MCF 10A (cell line): ENCODE measurements at regions not wholly inside any gene's neighbourhood (a gene's known extent, or its start where the extent isn't known, plus 50 kb on each side); places are given as distances from the start of the nearest gene placed in this dataset.

Experiments used
- BruUV-seq: library from RNA; stranded (reverse); fragments of 400-500 nt; replicated peaks from 2 replicates; lab custom pipeline; 2021; lab: Mats Ljungman, UMichigan
- CTCF ChIA-PET: fragments of 300-600 bp; sonication (Branson Sonifier 250); formaldehyde crosslinking; extraction: SDS; loops from one replicate; lab custom pipeline; 2021; ENCODE audit warnings: antibody characterized with exemption, inconsistent platforms; lab: Yijun Ruan, JAX
- POLR2A ChIA-PET: fragments of 300-600, 350-650 bp; sonication (Branson Sonifier 250); formaldehyde crosslinking; extraction: SDS; loops from one replicate; lab custom pipeline; 2020; ENCODE audit warnings: antibody characterized with exemption, inconsistent platforms; lab: Yijun Ruan, JAX
- DNase-seq: peaks from one replicate; pipeline ENCODE4 v3.0.0-alpha.2; 2018; ENCODE audit not compliant: unreplicated experiment
- H3K27ac Mint-ChIP-seq: one replicate; pipeline ENCODE4 v1.8.0; 2022; ENCODE audit warnings: mild to moderate bottlenecking, low read depth, mixed read lengths; ENCODE audit not compliant: unreplicated experiment
- H3K27me3 Mint-ChIP-seq: one replicate; pipeline ENCODE4 v1.8.0; 2022; ENCODE audit warnings: mixed read lengths; ENCODE audit not compliant: insufficient read depth, unreplicated experiment
- H3K36me3 Mint-ChIP-seq: one replicate; pipeline ENCODE4 v1.8.0; 2022; ENCODE audit warnings: mild to moderate bottlenecking, moderate library complexity, mixed read lengths; ENCODE audit not compliant: insufficient read depth, unreplicated experiment
- H3K4me1 Mint-ChIP-seq: one replicate; pipeline ENCODE4 v1.8.0; 2022; ENCODE audit warnings: mixed read lengths; ENCODE audit not compliant: insufficient read depth, unreplicated experiment
- H3K4me3 Mint-ChIP-seq: one replicate; pipeline ENCODE4 v1.8.0; 2022; ENCODE audit warnings: mild to moderate bottlenecking, moderate library complexity, mixed read lengths; ENCODE audit not compliant: unreplicated experiment
- H3K9me3 Mint-ChIP-seq: one replicate; pipeline ENCODE4 v1.8.0; 2022; ENCODE audit warnings: mixed read lengths; ENCODE audit not compliant: unreplicated experiment
- intact Hi-C: fragments of 100-400 bp; cut with micrococcal nuclease; formaldehyde crosslinking; loops from 2 replicates; pipeline ENCODE4 v1.14.1; 2022
- TF ChIP-seq, protein P1 (sequence below): fragments of 200-600 bp; IDR thresholded peaks from one replicate; pipeline ENCODE4 v1.8.0; 2022; ENCODE audit warnings: antibody characterized with exemption, mild to moderate bottlenecking; ENCODE audit not compliant: unreplicated experiment

DNA sequence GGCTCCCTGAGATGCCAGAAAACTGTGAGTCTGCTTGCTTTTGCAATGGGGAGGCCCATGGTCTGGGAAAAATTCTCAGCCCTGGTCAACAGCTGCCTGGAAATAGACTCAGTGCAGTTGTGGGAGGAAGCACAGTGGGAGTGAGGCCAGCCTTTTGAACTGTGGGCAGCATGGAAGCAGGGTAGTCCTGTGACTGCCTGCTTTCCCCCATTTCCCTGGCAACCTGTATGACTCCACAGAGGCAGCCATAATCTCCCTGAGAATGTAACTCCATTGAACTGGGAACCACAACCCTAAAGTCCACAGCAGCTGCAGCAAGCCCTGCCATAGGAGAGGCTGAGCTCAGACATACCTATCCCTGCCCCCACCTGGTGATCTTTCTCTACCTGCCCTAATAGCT lies 494.6 kb upstream of the FAT3 start:
- POLR2A ChIA-PET, result no interaction called here

DNA sequence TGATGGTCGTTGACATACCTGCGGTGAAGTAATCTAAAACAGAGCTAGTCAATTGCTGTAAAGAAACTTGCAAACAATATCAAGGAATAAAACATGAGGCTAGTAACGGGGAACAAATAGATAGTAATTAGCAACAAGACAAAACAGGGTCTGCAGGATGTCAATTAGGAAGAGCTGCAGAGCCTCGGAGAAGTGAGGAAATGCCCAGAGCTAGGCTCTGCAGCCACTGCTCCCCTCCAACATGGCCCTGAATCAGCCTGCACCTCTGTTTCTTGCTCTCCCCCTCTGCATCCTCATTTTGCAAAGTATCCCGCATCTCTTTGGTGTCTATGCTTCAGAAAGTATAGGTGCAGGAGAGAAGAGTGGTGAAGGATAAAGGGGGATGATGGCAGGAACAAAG lies 507.4 kb upstream of the FAT3 start:
- H3K27ac Mint-ChIP-seq, result no peak overlapping the region
- intact Hi-C loops, result no loop called here
- no peaks in the 10 kb centered on the region for H3K4me1 Mint-ChIP-seq
- ChIA-PET POLR2A (no interaction called here), CTCF (no interaction called here)
- TF ChIP-seq, protein P1, sequence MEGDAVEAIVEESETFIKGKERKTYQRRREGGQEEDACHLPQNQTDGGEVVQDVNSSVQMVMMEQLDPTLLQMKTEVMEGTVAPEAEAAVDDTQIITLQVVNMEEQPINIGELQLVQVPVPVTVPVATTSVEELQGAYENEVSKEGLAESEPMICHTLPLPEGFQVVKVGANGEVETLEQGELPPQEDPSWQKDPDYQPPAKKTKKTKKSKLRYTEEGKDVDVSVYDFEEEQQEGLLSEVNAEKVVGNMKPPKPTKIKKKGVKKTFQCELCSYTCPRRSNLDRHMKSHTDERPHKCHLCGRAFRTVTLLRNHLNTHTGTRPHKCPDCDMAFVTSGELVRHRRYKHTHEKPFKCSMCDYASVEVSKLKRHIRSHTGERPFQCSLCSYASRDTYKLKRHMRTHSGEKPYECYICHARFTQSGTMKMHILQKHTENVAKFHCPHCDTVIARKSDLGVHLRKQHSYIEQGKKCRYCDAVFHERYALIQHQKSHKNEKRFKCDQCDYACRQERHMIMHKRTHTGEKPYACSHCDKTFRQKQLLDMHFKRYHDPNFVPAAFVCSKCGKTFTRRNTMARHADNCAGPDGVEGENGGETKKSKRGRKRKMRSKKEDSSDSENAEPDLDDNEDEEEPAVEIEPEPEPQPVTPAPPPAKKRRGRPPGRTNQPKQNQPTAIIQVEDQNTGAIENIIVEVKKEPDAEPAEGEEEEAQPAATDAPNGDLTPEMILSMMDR, result no peak
- H3K9me3 Mint-ChIP-seq, result no peaks in the 10 kb centered on the region
- no peaks in the 10 kb centered on the region for H3K27me3 Mint-ChIP-seq
- no peak for DNase-seq
- BruUV-seq, result no TSS peak
- H3K36me3 Mint-ChIP-seq, result no peaks in the 10 kb centered on the region
- no peak overlapping the region for H3K4me3 Mint-ChIP-seq

More for the DNA sequence above, 494.6 kb upstream of the FAT3 start:
- TF ChIP-seq, protein P1, result no peak
- H3K27me3 Mint-ChIP-seq, result no peaks in the 10 kb centered on the region
- no peak for DNase-seq
- no peak overlapping the region for H3K27ac Mint-ChIP-seq
- BruUV-seq, result no TSS peak
- H3K9me3 Mint-ChIP-seq, result no peaks in the 10 kb centered on the region
- intact Hi-C loops, result no loop called here
- CTCF ChIA-PET, result interaction anchor here (0.6 kb wide), 2 partner anchors 275 to 867 kb away, joined by 3 read pairs; no protein-coding TSS in a partner anchor
- no peaks in the 10 kb centered on the region for H3K4me1 Mint-ChIP-seq
- no peaks in the 10 kb centered on the region for H3K36me3 Mint-ChIP-seq
- no peak overlapping the region for H3K4me3 Mint-ChIP-seq

DNA sequence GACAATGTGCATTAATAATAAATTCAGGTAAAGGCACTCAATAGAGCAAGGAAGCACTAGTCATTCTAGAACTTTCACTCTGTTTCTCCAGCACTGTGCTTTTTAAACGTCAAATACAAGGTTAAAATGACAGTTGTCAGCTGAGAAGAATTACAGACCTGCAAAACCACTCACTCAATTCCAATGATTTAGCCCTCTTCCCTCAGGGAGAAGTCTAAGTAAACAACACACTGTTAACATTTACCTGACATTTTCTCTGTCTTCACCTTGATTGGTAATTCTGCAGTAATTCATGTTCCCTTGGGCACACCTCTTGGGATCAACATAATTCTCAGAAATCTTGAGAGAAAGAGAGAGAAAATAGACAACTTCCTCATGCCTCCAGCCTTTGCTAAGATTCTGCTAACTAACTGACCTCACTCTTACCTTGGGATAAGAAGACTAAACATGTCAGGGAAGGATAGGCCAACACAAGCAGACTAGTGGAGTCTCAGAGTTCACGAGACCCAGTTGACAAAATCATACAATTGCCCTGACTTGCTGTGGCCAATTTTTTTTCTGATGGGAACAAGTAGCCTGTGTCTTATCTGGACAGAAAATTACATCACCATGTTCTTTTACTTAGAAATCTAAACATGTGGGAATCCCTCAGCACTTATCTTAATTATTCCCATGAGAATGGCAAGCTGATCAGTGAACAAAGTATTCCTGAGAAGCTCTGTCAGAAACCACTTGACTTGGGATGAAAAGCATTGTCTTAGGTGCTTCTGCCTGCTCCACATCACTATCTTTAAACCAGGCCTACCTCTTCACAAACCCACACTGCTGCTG lies 516.8 kb upstream of the FAT3 start:
- TF ChIP-seq, protein P1, result no peak
- H3K27me3 Mint-ChIP-seq, result no peaks in the 10 kb centered on the region

DNA sequence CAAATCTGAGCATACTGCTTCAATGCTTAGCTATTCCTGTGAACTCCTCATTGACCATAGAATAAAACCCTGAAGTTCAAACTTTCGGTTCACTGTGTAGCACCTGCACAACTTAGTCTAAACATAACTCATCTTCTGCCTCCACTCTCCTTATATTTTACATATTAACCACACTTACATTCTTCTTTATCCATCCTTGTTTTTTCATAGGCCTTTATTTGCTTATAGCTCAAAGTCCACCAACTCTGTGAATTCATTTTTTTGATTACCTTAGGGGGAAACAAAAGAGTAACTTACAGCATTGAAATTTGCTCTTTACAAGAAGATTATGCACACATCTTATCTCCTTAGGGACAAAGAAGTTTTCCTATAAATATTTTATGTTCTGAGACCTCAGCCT lies 521.6 kb upstream of the FAT3 start:
- no TSS peak for BruUV-seq
- DNase-seq, result no peak
- POLR2A ChIA-PET, result no interaction called here
- Mint-ChIP-seq H3K36me3 (no peaks in the 10 kb centered on the region), H3K27ac (no peak overlapping the region), H3K4me1 (no peaks in the 10 kb centered on the region), H3K4me3 (no peak overlapping the region), H3K9me3 (no peaks in the 10 kb centered on the region), H3K27me3 (no peaks in the 10 kb centered on the region)
- intact Hi-C loops, result no loop called here
- CTCF ChIA-PET, result interaction anchor here (1.0 kb wide), 1 partner anchor 613 kb away, joined by 3 read pairs; no protein-coding TSS in a partner anchor
- TF ChIP-seq, protein P1, result no peak

More for the DNA sequence above, 516.8 kb upstream of the FAT3 start:
- DNase-seq, result no peak
- BruUV-seq, result no TSS peak
- no peaks in the 10 kb centered on the region for H3K9me3 Mint-ChIP-seq
- no peaks in the 10 kb centered on the region for H3K4me1 Mint-ChIP-seq
- H3K36me3 Mint-ChIP-seq, result no peaks in the 10 kb centered on the region
- ChIA-PET CTCF (interaction anchor here (1.0 kb wide), 1 partner anchor 1190 kb away, joined by 3 read pairs; no protein-coding TSS in a partner anchor), POLR2A (no interaction called here)
- intact Hi-C loops, result no loop called here
- no peak overlapping the region for H3K4me3 Mint-ChIP-seq
- no peak overlapping the region for H3K27ac Mint-ChIP-seq
